Neural cell (in vitro differentiated cells): ENCODE measurements at regions not wholly inside any gene's neighbourhood (a gene's known extent, or its start where the extent isn't known, plus 50 kb on each side); places are given as distances from the start of the nearest gene placed in this dataset.
A peak's percentile ranks its signal among the peaks of the same experiment; 100 is the strongest.

Experiments
- H2AFZ ChIP-seq: fragments of 200-600, 300-800 bp; sonication (generic), shearing (Covaris generic); 2 replicates; pipeline ENCODE4 v1.6.0; 2014; ENCODE audit warnings: low read depth, mild to moderate bottlenecking, antibody characterized with exemption, low read length, moderate library complexity
- H3F3A ChIP-seq: fragments of 200-600 bp; shearing (Covaris generic); 2 replicates; pipeline ENCODE4 v1.6.1; 2016; ENCODE audit warnings: mild to moderate bottlenecking, moderate library complexity, mixed read lengths, antibody characterized with exemption, low read length; ENCODE audit not compliant: insufficient read depth, poor library complexity, severe bottlenecking
- H3K27ac ChIP-seq: fragments of 200-600, 300-800 bp; sonication (generic), shearing (Covaris generic); 2 replicates; pipeline ENCODE4 v1.5.1; 2014; ENCODE audit warnings: mild to moderate bottlenecking, low read length, moderate library complexity
- H3K27me3 ChIP-seq: fragments of 300-800, 200-600 bp; sonication (generic), shearing (Covaris generic); 2 replicates; pipeline ENCODE4 v1.6.0; 2014; ENCODE audit warnings: mild to moderate bottlenecking, low read depth, low read length, moderate library complexity; ENCODE audit not compliant: insufficient read depth
- H3K36me3 ChIP-seq: fragments of 300-800, 200-600 bp; sonication (generic), shearing (Covaris generic); 2 replicates; pipeline ENCODE4 v1.5.1; 2014; ENCODE audit warnings: mild to moderate bottlenecking, antibody characterized with exemption, low read length, moderate library complexity; ENCODE audit not compliant: insufficient read depth
- H3K4me2 ChIP-seq: fragments of 300-800, 200-600 bp; sonication (generic), shearing (Covaris generic); 2 replicates; pipeline ENCODE4 v1.6.0; 2014; ENCODE audit warnings: mild to moderate bottlenecking, low read length
- H3K4me3 ChIP-seq: fragments of 300-800, 200-600 bp; sonication (generic), shearing (Covaris generic); 2 replicates; pipeline ENCODE4 v1.5.1; 2014; ENCODE audit warnings: mild to moderate bottlenecking, low read length, moderate library complexity
- H3K79me2 ChIP-seq: fragments of 200-600 bp; shearing (Covaris generic); replicated peaks from 2 replicates; pipeline ENCODE4 v1.6.0; 2014; ENCODE audit warnings: mild to moderate bottlenecking, low read length, moderate library complexity; ENCODE audit not compliant: insufficient read depth
- H3K9ac ChIP-seq: fragments of 300-800, 200-600 bp; sonication (generic), shearing (Covaris generic); 2 replicates; pipeline ENCODE4 v1.6.1; 2016; ENCODE audit warnings: mild to moderate bottlenecking, low read length, mixed read lengths
- H3K9me2 ChIP-seq: fragments of 200-600 bp; shearing (Covaris generic); 2 replicates; pipeline ENCODE4 v1.6.1; 2016; ENCODE audit warnings: mild to moderate bottlenecking, low read length, mixed read lengths; ENCODE audit not compliant: insufficient read depth
- H3K9me3 ChIP-seq: fragments of 200-600, 300-800 bp; sonication (generic), shearing (Covaris generic); 2 replicates; pipeline ENCODE4 v1.6.1; 2016; ENCODE audit warnings: mild to moderate bottlenecking, mixed run types, low read length, moderate library complexity, mixed read lengths
- H4K20me1 ChIP-seq: fragments of 200-600 bp; shearing (Covaris generic); 2 replicates; pipeline ENCODE4 v1.6.1; 2016; ENCODE audit warnings: mild to moderate bottlenecking, mixed run types; ENCODE audit not compliant: insufficient read depth
- EP300 ChIP-seq: fragments of 450-650 bp; conservative IDR thresholded peaks from 2 replicates; pipeline ENCODE4 v1.6.1; 2014; ENCODE audit warnings: antibody characterized with exemption, mild to moderate bottlenecking, moderate library complexity; ENCODE audit not compliant: poor library complexity, severe bottlenecking
- EZH2 ChIP-seq: fragments of 200-600, 300-800 bp; shearing (Covaris generic), sonication (generic); IDR thresholded peaks from 2 replicates; pipeline ENCODE4 v1.6.1; 2014; ENCODE audit warnings: antibody characterized with exemption, low read length, borderline replicate concordance, mild to moderate bottlenecking; ENCODE audit not compliant: insufficient read depth, poor library complexity, severe bottlenecking
- MXI1 ChIP-seq: fragments of 450-650 bp; conservative IDR thresholded peaks from 2 replicates; pipeline ENCODE4 v1.6.1; 2014; ENCODE audit warnings: antibody characterized with exemption, mild to moderate bottlenecking; ENCODE audit not compliant: poor library complexity, severe bottlenecking
- POLR2AphosphoS5 ChIP-seq: IDR thresholded peaks from 2 replicates; pipeline ENCODE4 v1.6.1; 2012
- RAD21 ChIP-seq: fragments of 450-650 bp; conservative IDR thresholded peaks from 2 replicates; pipeline ENCODE4 v1.6.1; 2014; ENCODE audit warnings: antibody characterized with exemption, mild to moderate bottlenecking, moderate library complexity
- SMC3 ChIP-seq: fragments of 450-650 bp; conservative IDR thresholded peaks from 2 replicates; pipeline ENCODE4 v1.6.1; 2014; ENCODE audit warnings: antibody characterized with exemption, mild to moderate bottlenecking, moderate library complexity; ENCODE audit not compliant: poor library complexity
- TAF1 ChIP-seq: IDR thresholded peaks from 2 replicates; pipeline ENCODE4 v1.6.1; 2012; ENCODE audit warnings: low read depth
- TF ChIP-seq, protein P1 (sequence below): IDR thresholded peaks from 2 replicates; pipeline ENCODE4 v1.6.1; 2012; ENCODE audit warnings: borderline replicate concordance
- TF ChIP-seq, protein P2 (sequence below): fragments of 450-650 bp; IDR thresholded peaks from 2 replicates; pipeline ENCODE4 v1.5.1; 2014; ENCODE audit warnings: antibody characterized with exemption, mild to moderate bottlenecking, moderate library complexity; ENCODE audit not compliant: poor library complexity, severe bottlenecking

DNA sequence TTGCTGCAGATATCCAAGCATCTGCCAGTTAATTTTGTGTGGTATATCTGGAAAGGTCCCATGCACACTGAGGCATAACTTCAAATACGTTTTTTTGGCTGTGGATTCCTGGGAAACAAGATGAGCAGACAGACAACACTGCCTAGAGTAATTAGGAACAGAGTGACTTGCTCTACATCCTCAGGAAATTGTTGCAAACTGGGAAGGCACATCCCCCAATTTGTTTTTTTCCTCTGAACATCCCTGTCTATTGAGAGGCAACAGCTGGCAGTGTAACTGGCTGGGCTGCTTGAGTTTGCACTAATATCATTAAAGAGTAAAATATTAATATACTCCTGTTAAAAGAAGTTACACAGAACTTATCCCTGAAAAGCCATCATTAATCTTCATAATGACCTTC is 207.7 kb upstream of the SLIT2 start:
- TF ChIP-seq POLR2AphosphoS5 (no peak), RAD21 (no peak), MXI1 (no peak), EP300 (no peak), SMC3 (no peak), EZH2 (no peak), TAF1 (no peak)
- TF ChIP-seq, protein P1, sequence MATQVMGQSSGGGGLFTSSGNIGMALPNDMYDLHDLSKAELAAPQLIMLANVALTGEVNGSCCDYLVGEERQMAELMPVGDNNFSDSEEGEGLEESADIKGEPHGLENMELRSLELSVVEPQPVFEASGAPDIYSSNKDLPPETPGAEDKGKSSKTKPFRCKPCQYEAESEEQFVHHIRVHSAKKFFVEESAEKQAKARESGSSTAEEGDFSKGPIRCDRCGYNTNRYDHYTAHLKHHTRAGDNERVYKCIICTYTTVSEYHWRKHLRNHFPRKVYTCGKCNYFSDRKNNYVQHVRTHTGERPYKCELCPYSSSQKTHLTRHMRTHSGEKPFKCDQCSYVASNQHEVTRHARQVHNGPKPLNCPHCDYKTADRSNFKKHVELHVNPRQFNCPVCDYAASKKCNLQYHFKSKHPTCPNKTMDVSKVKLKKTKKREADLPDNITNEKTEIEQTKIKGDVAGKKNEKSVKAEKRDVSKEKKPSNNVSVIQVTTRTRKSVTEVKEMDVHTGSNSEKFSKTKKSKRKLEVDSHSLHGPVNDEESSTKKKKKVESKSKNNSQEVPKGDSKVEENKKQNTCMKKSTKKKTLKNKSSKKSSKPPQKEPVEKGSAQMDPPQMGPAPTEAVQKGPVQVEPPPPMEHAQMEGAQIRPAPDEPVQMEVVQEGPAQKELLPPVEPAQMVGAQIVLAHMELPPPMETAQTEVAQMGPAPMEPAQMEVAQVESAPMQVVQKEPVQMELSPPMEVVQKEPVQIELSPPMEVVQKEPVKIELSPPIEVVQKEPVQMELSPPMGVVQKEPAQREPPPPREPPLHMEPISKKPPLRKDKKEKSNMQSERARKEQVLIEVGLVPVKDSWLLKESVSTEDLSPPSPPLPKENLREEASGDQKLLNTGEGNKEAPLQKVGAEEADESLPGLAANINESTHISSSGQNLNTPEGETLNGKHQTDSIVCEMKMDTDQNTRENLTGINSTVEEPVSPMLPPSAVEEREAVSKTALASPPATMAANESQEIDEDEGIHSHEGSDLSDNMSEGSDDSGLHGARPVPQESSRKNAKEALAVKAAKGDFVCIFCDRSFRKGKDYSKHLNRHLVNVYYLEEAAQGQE: no peak
- TF ChIP-seq, protein P2, sequence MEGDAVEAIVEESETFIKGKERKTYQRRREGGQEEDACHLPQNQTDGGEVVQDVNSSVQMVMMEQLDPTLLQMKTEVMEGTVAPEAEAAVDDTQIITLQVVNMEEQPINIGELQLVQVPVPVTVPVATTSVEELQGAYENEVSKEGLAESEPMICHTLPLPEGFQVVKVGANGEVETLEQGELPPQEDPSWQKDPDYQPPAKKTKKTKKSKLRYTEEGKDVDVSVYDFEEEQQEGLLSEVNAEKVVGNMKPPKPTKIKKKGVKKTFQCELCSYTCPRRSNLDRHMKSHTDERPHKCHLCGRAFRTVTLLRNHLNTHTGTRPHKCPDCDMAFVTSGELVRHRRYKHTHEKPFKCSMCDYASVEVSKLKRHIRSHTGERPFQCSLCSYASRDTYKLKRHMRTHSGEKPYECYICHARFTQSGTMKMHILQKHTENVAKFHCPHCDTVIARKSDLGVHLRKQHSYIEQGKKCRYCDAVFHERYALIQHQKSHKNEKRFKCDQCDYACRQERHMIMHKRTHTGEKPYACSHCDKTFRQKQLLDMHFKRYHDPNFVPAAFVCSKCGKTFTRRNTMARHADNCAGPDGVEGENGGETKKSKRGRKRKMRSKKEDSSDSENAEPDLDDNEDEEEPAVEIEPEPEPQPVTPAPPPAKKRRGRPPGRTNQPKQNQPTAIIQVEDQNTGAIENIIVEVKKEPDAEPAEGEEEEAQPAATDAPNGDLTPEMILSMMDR: no peak
- Histone ChIP-seq H4K20me1 (no peaks in the 10 kb centered on the region), H2AFZ (no peak overlapping the region), H3K27me3 (no peaks in the 10 kb centered on the region), H3K9me2 (no peaks in the 10 kb centered on the region), H3K36me3 (no peaks in the 10 kb centered on the region), H3K9ac (no peak overlapping the region), H3K4me3 (no peak overlapping the region), H3K9me3 (no peaks in the 10 kb centered on the region), H3K79me2 (no peaks in the 10 kb centered on the region), H3K4me2 (no peak overlapping the region), H3F3A (peaks cover 8% of the 10 kb centered on the region), H3K27ac (no peak overlapping the region)

DNA sequence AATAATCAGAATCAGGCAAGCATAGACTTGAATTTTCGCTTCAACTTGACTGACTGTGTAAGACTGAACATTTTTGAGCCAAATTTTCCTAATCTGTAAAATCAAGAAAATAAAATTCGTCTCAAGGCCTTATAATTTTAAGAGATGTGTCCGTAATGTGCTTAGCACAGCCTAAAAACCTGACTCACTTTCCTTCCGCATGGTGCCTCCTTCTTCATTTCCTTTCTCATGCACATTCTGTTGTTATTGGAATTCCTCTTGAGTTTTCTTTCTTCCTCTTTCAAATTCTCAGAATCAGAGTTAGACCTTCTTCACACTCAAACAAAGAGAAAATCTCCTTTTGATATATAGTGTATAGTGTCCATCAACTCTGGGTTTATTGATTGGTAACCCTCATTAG is 208.9 kb upstream of the SLIT2 start:
- Histone ChIP-seq H3K36me3 (no peaks in the 10 kb centered on the region), H3K79me2 (no peaks in the 10 kb centered on the region), H3K9ac (no peak overlapping the region), H3K27me3 (no peaks in the 10 kb centered on the region), H3F3A (peaks cover 8% of the 10 kb centered on the region), H3K4me2 (no peak overlapping the region), H3K9me3 (no peaks in the 10 kb centered on the region), H3K9me2 (no peaks in the 10 kb centered on the region), H3K4me3 (no peak overlapping the region), H3K27ac (no peak overlapping the region), H2AFZ (no peak overlapping the region), H4K20me1 (no peaks in the 10 kb centered on the region)
- TF ChIP-seq MXI1 (no peak), TAF1 (no peak), SMC3 (no peak)

DNA sequence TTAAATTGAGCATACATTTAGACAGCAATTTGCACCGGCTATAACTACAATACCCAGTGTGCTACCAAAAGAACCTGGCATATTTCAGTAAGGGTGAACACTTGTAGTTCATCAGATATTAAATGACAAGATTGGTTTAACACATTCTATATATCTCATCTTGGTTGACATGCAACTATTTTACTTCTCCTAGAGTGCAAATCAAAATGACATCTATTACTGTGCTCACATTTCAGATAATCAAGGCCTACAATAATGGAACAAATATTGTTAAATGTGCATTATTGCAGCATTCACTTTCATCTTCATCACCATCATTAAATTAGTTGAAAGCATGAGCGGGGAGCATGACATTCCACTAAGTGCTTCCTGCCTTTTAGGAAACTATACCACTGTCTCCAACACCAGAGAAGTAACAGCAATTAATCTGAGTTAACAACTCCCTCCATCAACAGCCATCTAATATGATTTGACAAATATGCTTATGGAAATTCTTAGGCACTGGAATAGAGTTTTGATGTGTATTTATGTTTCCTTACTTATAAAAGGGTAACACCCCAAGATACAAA is 209.8 kb upstream of the SLIT2 start:
- TF ChIP-seq EP300 (peak; percentile 95), SMC3 (peak; percentile 35), POLR2AphosphoS5 (peak; percentile 94)
- TF ChIP-seq, protein P1: peak; percentile 84
- TF ChIP-seq, protein P2: no peak
- Histone ChIP-seq H3K36me3 (no peaks in the 10 kb centered on the region), H3K4me2 (no peak overlapping the region), H3K27ac (no peak overlapping the region), H3K9ac (no peak overlapping the region), H3F3A (peaks cover 8% of the 10 kb centered on the region), H3K4me3 (no peak overlapping the region), H3K27me3 (no peaks in the 10 kb centered on the region), H3K79me2 (no peaks in the 10 kb centered on the region), H4K20me1 (no peaks in the 10 kb centered on the region), H3K9me2 (no peaks in the 10 kb centered on the region), H3K9me3 (no peaks in the 10 kb centered on the region), H2AFZ (no peak overlapping the region)
